ENCODE measurements at regions not wholly inside any gene's neighbourhood (a gene's known extent, or its start where the extent isn't known, plus 50 kb on each side); places are given as distances from the start of the nearest gene placed in this dataset.
"Not testable (repeated sequence)": the region's sequence is repeated elsewhere in the genome, so short reads cannot be mapped to it uniquely, and the experiment has no call there.

- not testable (repeated sequence) for TF ChIP-seq CTCF, POLR2AphosphoS5 (IDR thresholded peaks at IDR 0.05)
Observed at GRCh38 chr3:156041856-156042255, 78.5 kb upstream of the KCNAB1 start.
